ENCODE measurements at regions not wholly inside any gene's neighbourhood (a gene's known extent, or its start where the extent isn't known, plus 50 kb on each side); places are given as distances from the start of the nearest gene placed in this dataset.

- TF ChIP-seq, protein P1, sequence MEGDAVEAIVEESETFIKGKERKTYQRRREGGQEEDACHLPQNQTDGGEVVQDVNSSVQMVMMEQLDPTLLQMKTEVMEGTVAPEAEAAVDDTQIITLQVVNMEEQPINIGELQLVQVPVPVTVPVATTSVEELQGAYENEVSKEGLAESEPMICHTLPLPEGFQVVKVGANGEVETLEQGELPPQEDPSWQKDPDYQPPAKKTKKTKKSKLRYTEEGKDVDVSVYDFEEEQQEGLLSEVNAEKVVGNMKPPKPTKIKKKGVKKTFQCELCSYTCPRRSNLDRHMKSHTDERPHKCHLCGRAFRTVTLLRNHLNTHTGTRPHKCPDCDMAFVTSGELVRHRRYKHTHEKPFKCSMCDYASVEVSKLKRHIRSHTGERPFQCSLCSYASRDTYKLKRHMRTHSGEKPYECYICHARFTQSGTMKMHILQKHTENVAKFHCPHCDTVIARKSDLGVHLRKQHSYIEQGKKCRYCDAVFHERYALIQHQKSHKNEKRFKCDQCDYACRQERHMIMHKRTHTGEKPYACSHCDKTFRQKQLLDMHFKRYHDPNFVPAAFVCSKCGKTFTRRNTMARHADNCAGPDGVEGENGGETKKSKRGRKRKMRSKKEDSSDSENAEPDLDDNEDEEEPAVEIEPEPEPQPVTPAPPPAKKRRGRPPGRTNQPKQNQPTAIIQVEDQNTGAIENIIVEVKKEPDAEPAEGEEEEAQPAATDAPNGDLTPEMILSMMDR (IDR thresholded peaks at IDR 0.05; ENCODE audit: low read depth, low read length): no peak
- TF ChIP-seq POLR2A (IDR thresholded peaks at IDR 0.05; ENCODE audit: extremely low read depth, insufficient read length) (no peak), MAX (IDR thresholded peaks at IDR 0.05; ENCODE audit: low read depth, low read length) (no peak), MYC (IDR thresholded peaks at IDR 0.05; ENCODE audit: low read depth, low read length) (no peak)
These were observed 113.3 kb upstream of the CDYL start for GRCh38 chr6:4662886-4663285.
